ENCODE measurements at regions not wholly inside any gene's neighbourhood (a gene's known extent, or its start where the extent isn't known, plus 50 kb on each side); places are given as distances from the start of the nearest gene placed in this dataset.

DNA sequence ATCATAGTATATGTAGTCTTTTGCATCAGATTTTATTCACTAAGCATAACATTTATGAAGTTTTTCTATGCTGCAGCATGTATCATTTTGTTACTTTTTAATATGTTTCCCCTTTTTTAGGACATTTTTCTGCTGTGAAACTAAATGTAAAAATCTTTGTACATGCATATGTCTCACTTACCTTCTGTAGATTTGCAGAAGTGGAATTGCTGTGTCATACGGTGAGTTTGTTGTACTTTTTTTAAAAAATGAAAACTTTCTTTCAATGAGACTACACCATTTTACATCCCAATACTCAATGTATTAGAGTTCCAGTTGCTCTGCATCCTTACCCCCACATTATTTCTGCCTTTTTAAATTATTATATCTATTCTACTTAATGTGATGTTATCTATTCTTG is 868.9 kb downstream of the PDHA2 start:
- TF ChIP-seq, protein P1, sequence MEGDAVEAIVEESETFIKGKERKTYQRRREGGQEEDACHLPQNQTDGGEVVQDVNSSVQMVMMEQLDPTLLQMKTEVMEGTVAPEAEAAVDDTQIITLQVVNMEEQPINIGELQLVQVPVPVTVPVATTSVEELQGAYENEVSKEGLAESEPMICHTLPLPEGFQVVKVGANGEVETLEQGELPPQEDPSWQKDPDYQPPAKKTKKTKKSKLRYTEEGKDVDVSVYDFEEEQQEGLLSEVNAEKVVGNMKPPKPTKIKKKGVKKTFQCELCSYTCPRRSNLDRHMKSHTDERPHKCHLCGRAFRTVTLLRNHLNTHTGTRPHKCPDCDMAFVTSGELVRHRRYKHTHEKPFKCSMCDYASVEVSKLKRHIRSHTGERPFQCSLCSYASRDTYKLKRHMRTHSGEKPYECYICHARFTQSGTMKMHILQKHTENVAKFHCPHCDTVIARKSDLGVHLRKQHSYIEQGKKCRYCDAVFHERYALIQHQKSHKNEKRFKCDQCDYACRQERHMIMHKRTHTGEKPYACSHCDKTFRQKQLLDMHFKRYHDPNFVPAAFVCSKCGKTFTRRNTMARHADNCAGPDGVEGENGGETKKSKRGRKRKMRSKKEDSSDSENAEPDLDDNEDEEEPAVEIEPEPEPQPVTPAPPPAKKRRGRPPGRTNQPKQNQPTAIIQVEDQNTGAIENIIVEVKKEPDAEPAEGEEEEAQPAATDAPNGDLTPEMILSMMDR (optimal IDR thresholded peaks at IDR 0.05 in 1 of 3, IDR thresholded peaks at IDR 0.05 in 1 of 3, conservative IDR thresholded peaks at IDR 0.05 in 1 of 3; ENCODE audit: extremely low read depth in 1 of 3, insufficient read depth in 2 of 3, low read length in 3 of 3) = no peak
- no peak for TF ChIP-seq EZH2 (IDR thresholded peaks at IDR 0.05; ENCODE audit: low read length)

Data from keratinocyte (primary cell).